ENCODE measurements at regions not wholly inside any gene's neighbourhood (a gene's known extent, or its start where the extent isn't known, plus 50 kb on each side); places are given as distances from the start of the nearest gene placed in this dataset.
"Not testable (repeated sequence)": the region's sequence is repeated elsewhere in the genome, so short reads cannot be mapped to it uniquely, and the experiment has no call there.

DNA sequence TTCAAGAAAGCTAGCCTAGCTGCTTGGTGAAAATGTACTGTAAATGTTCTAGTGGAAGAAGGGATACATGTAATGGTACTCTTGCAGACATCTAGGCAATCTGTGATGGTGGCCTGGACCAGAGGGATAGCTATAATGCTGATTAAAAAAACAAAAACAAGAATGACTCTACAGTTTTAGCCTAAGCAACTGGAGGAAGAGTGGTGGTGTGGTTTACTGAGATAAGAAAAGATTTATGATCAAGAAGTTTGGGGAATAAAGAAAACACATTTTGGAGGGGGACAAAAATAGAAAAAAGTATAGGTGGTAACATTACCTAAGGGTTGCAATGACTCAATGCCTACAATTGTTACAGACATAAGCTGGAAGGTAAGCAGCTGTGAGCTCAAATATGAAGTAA, 1080.7 kb upstream of the CELF4 start:
- no peak for DNase-seq

DNA sequence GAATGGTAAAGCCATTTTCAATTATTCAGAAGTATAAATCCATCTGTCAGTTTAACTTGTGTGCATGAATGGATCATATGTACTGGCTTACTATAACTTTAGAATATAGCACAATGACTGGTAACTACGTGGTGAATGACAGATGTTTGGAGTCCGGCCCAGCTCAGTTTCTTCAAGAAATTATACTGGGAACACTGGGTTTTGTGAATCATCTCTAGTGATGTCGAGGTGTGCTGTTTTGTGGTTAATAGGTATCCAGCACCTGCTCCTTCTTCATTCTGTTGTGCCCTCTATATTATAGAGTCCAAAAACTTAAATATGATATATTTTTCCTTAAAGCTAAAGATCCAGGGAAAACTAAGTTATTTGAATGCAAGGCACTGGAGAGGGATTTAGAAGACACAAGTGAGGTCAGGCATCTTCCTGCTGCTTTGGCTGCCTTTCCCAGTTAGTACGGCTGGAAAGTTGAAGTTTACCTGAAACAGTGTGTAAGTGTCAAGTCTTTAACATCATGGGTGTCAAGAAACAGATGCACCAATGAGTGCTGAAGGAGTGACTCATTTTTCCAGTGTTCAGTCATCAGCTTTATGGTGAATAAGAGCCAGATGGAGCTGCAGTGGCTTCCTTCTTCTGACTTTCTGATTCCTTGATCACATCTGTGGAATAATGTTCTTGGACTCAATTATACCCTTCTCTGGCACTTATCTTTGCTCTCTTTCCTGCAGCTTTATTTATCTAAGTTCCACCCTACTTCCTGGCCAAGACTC, 1079.5 kb upstream of the CELF4 start:
- DNase-seq: no peak

DNA sequence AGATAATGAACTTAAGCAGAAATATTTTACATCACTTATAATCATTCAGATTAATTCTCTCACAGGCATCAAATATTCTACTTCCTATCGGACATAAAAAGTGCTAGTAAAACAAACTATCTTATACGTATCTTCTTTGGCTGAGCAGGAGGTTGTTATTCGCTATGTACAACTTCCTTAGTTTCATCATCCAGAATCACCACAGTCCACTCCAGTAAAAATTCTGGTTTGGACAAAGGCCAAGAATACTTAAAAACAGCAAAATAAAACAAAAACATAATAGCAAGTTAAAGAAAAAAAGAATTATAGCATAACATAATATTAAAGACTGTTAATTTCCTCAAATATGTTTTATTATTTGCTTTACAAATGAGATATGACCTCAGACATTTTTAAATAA, 1077.1 kb upstream of the CELF4 start:
- DNase-seq: no peak

DNA sequence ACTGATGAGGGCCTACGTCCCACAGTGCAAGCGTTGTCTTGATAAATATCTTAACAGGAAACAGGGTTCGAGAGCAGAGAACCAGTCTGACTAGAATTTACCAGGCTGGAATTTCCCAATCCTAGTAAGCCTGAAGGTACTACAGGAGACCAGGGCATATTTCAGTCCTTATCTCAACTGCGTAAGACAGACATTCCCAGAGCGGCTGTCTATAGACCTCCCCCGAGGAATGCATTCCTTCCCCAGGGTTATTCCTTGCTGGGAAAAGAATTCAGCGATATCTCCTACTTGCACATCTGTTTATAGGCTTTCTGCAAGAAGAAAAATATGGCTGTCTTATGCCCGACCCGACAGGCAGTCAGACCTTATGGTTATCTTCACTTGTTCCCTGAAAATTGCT, 1074.1 kb upstream of the CELF4 start:
- DNase-seq: not testable (repeated sequence)

DNA sequence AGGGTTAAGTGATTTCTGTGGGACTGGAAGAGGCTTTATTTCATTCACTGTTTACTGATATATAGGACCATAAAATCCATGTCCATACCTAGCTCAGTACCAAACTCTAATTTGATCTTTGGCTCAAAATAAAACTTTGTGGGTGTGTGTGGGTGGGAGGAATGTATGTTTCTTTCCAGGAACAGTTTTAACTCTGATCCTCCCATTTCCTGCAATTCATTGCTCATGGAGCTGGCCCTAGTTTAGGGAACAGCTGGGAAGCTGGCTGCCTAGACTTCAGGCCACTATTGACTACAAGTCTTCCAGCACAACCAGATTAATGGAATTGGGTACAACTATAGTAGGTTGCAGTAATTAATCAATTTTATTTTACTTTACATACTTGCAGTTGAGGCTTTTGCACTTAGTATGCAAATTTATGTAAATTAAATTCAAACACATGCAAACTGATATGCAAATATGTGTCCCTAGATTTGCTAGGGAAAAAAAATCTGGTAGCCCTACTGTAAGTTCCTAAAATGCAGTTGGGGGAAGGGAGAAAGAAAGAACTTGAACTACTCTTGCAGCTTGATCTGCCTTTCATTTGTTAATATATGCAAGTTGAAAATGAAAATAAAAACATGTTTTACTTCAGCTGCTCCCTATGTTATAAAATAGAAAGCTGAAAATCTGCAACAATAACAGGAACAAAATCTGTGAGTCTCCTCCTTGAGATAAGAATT, 1070.3 kb upstream of the CELF4 start:
- DNase-seq: no peak

DNA sequence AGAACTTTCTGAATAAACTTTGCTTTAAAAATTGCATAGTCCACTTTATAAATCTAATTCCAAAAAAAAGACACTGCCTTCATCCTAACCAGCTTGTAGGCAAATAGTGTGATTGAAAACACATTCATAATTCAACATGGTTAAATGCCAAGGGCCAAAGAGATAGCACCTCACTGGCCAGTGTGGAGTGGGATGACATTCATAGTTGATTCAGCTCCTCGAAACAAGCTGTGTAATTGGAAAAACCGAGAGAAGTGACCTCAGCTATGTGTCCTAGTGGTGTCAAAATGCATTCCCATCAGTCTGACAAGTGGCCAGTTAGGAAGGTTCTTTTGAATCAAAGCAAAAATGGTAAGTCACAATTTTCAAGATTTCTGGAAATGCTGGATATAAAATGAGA, 1068.5 kb upstream of the CELF4 start:
- DNase-seq: no peak

DNA sequence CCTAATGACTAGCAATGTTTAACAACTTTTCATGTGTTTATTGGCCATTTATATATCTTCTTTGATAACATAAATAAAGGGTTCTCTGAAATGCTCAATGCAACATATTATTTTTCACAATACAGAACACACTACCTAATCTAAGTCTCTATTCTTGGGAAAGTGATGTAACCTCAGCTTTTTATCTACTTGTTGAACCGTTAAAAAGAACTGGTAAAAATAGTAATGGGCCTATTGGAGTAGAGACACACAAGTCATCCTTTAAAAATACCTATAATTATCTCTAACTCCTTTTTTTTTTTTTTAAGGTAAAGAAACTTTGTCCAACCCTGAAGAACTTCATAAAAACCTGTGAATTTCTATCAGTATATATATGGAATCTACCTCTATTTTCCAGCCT, 1067.7 kb upstream of the CELF4 start:
- DNase-seq: no peak

DNA sequence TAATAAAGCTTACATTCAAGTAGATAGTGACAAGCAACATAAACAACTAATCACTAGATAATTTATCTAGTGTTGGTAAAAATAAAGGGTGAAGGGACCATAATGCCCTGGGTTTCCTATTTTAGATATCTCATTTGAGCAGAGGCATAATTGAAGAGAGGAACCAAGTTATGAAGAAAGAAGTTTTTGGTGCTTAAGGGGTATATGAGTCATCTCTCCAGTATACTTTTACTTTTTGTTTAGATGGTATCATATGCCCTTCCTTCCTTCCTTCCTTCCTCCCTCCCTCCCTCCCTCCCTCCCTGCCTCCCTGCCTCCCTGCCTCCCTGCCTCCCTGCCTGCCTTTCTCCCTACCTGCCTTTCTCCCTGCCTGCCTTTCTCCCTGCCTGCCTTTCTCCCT, 1053.5 kb upstream of the CELF4 start:
- DNase-seq: no peak

DNA sequence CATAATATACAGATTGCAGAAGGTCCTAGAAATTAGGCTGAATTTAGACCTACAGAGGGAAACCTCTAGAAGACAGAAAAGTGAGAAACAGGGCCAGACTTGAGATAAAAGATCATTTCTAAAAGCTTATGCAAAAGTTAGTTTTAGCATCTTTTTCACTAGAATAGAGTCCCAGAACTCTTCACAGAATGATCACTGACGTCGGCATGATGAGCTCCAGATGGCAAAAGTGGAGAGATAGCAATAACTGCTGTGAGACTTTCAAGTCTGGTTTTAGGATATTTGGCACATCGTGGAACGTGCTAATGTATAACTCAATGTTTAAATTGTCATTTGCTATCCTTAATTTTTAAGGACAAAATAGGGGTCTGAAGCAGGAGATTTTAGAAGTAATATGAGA, 1050.7 kb upstream of the CELF4 start:
- DNase-seq: no peak

DNA sequence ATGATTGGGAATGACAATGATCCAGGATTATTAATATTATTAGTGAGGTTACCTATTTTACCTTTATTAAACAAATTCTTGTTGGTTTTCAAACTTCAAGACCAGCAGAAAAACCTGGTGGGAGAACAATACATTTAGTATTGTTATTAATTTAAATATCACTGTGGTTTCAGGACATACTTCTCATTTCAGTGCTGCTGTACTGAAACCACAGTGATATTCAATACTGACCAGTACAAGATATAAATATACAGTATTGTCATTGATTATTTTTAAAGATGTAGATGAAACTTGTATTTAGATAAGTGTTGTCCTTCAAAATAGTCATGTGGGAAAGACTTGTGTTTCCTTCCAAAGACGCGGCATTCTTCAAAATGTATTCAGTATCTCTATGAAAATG, 1047.3 kb upstream of the CELF4 start:
- DNase-seq: no peak

DNA sequence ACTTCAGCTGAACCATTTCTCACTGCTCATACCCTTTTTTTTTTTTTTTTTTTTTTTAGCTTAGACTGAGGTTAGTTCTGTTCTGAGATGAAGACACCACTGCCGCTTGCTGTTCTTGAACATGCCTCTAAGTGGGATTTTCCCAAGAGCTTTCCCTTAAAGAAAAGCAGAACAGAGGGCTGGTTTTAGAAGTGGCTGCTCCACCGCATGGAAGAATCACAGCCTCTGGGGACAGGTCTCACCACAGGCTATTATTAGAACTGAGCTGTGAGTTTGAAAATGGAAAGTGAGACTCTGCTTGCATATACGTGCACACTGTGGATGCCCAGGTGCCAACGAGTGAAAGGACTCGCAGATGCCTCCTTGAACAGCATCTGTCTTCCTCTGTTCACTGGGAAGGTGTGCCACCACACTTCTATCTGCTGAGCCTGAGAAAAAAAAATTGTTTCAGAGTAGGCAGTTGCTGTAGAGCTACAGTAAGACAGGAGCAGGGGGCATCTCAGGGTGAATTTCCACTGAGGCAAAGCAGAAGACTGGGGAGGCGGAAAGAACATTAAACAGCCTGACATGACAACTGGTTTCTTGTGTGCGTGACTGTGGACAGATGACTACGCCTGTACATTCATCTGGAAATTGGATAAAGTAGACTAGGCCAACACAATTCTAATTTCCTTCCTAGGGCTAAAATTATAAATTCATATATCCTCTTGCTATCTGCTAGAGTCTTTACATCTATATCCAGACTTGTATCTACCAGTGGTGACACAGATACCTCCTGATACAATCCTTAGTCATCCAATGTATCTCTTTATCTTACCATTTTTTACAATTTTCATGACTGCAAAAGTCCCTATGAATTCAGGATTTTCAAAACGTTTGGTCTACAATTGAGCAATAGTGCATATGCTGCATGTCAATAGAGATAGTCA, 1045.7 kb upstream of the CELF4 start:
- DNase-seq: no peak

DNA sequence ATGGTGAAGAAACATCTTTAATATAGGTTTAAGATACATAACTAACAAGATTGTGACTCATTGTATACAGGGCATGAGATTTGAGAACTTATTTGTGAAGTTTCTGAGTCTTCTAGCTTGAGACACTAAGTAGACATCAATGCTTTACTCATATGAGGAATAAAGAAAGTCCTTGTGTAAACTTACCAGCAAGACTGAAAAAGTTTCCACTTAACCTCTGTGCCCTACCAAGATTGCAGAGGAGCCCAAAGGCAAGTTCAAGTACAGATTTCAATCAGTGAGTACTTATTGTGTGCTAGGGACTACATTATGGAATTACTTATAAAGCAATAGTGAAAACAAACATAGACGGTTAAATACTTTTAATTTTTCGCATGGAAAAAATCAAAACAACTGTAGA, 1041.2 kb upstream of the CELF4 start:
- no peak for DNase-seq

DNA sequence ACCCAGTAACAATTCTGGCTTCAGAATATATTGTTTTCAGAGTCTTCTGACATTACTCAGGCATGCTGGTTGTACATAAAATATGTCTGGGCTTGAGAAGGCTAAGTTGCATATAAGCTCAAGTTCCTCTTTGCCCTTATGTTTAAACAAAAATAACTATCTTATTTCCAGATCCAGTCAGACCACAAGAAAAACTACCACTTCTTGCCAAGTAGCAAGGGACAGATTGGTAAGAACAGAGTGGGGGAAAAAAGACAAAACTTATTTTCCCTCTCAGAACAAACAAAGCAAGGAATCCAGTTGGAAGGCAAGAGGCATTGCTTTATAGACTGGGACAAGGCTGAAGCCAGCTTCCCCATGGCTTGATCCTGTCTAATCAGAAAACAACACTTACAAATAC, 1036.7 kb upstream of the CELF4 start:
- DNase-seq: no peak

DNA sequence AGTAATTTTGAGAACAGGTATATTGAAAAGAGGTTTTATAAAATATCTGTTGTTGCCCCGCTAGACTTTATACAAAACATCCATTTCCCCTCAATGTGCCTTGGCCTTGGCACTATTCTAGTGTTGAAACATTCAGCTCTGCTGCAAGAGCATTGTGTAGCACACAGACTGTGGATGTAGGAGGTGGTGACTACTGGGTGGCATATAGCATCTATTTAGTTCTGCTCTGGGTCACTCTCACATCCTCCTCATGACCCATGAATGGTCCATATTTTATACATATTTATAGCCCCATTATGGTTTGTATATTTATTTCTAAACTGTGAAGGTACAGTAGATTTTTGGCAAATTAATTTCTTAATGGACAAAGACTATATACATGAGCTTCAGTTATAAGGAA, 1022.0 kb upstream of the CELF4 start:
- no peak for DNase-seq

DNA sequence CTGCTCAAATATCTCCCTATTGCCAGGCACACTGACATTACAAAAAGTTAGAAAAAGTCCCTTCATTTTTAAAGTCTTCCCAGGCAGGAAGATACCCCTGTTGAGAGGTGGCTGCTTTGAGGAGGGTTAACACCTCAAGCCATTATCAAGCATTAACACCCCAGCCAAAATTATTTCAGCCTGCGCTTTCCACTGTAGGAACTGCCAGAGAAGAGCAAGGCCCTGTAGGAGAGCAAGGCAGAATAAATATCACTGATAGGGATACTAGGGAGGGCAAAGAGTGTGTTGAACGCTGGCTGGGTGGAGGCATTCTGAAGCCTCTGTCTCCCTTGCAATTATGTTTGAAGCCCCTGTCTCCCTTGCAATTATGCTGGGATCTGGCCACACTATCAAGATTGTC, 1020.7 kb upstream of the CELF4 start:
- DNase-seq: no peak

DNA sequence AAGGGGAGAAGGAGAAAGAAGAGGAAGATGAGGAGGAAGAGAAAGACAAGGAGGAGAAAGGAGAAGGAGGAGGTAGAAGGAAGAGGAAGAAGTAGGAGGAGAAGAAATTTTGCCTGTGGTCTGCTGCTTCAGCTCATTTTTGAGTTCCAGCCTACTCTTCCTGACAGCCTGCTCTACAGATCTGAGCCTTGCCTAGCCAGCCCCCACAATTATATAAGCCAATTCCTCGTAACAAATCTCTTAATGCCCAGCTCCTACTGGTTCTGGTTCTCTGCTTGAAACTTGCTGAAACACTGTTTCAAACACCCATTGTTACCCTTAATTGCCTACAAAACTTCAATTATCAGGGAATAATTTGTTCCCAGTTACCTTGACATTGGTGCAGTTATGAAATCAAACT, 1014.2 kb upstream of the CELF4 start:
- no peak for DNase-seq

DNA sequence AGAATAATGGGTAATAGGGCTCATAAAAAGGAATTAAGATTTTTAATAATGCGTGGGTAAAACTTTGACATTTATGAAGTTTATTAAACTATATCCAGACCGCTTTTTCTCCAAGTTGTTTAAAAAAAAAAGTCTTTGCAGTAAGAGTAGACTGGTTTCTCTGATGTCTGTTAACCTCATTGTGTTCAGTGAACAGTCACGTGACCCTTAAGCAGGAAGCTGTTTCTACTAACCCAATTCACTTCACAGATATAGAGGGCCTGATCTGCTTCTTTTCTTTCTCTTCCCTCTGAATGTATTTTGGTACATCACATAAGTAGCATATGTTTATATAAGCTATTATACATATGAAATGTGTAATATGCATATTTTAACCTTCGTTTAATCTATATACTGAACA, 1011.3 kb upstream of the CELF4 start:
- no peak for DNase-seq

DNA sequence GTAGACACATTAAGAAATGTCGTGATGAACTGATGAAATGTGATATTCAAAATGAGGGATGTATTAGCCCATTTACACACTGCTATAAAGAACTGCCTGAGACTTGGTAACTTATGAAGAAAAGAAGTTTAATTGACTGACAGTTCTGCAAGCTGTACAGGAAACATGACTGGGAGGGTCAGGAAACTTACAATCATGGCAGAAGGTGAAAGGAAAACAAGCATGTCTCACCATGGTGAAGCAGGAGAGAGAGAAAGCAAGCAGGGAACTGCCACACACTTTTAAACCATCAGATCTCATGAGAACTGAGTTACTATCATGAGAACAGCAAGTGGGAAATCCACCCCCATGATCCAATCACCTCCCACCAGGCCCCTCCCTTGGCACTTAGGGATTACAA, 1010.8 kb upstream of the CELF4 start:
- no peak for DNase-seq

DNA sequence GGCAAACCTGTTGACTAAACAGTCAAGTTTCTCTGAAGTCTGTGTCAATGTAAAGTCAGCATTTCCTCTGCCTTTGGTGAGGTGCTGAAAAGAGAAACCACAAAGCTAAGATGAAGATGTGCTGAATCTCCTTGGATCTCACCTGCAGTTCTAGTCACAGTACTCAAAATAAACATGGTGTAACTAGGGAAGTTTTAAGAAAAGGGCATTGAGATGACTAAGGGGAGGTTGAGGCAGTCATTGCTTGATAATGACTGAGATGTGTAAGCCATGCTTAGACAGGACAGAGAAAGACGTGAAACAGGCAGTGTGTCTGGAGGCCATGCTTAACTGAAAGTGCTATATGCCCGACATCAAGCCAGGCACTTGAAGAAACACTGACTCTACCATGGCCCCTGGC, 1010.0 kb upstream of the CELF4 start:
- DNase-seq: no peak

DNA sequence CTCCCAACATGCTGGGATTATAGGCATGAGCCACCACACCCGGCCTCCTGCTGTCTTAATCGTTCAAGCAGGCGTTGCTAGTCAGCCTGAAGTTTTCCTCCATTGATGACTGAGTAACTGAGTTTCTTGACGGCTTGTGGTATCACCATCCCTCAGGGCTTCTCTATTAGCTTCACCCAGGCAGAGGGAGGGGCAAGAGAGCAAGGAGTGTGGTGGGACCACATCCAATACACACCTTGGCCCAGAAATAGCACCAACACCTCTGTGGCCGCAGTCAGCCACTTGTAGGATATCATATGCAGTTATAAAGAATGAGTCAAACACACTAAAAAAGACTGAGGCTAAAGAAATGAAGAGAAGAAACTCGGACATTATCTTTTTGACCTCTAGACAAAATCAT, 1009.4 kb upstream of the CELF4 start:
- no peak for DNase-seq

DNA sequence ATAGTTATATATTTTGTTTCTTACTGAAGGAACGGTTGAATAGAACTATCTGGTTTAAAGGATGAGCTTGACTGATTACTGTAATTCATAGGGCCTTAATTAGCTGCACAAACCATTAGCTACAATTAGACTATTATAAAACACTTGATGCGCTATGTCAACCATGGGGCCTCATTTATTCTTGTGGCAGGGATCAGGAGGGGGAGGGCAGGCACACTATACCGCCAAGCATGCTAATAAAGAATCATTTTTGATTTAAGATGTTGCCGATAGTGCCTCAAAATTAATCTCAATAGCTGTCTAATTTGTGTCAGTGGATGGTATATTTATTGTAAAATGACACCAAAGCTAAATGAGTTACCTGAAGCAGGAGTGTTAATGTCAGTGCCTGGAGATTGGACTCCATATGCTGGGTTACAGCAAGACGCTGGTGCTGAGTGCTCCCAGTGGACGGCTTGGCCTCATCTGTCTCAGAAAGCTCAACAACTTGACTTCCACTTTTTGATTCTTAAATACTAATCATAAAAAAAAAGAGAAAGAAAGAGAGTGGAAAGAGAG, 1007.0 kb upstream of the CELF4 start:
- DNase-seq: no peak

DNA sequence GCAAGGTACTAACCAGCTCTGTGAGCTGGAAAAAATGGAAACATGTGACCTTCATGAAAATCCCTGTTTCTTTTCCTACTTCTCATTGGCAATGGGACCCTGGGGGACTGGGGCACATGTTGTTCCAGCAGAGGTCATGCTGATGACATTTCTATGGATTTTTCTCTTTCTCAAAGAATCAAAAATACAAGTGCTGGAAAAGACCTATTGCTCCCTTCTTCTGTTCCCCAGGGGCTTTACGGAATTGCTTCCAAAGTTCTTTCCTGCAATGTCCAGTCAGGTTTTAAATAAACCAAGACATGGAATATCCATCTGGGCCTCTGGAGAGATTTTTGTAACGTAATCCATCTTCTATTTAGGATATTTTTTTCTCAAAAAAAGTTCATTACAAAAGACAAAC, 1006.1 kb upstream of the CELF4 start:
- no peak for DNase-seq

DNA sequence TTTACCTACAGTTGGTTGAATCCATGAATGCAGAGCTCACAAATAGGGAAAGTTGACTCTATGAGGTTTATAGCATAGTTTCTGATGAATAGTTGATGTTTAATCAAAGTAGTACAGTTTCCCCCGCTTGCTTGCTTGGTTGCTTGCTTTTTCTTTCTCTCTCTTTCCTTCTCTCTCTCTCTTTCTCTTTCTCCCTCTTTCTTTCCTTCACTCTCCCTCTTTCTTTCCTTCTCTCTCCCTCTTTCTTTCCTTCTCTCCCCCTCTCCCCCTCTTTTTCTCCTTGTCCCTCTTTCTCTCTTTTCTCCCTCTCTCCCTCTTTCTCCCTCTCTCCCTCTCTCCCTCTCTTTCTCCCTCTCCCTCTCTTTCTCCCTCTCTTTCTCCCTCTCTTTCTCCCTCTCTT, 999.9 kb upstream of the CELF4 start:
- DNase-seq: no peak
